ENCODE measurements at regions not wholly inside any gene's neighbourhood (a gene's known extent, or its start where the extent isn't known, plus 50 kb on each side); places are given as distances from the start of the nearest gene placed in this dataset.

- no peak overlapping the region for H3K27ac ChIP-seq
- no peak for ATAC-seq
- TF ChIP-seq, protein P1, sequence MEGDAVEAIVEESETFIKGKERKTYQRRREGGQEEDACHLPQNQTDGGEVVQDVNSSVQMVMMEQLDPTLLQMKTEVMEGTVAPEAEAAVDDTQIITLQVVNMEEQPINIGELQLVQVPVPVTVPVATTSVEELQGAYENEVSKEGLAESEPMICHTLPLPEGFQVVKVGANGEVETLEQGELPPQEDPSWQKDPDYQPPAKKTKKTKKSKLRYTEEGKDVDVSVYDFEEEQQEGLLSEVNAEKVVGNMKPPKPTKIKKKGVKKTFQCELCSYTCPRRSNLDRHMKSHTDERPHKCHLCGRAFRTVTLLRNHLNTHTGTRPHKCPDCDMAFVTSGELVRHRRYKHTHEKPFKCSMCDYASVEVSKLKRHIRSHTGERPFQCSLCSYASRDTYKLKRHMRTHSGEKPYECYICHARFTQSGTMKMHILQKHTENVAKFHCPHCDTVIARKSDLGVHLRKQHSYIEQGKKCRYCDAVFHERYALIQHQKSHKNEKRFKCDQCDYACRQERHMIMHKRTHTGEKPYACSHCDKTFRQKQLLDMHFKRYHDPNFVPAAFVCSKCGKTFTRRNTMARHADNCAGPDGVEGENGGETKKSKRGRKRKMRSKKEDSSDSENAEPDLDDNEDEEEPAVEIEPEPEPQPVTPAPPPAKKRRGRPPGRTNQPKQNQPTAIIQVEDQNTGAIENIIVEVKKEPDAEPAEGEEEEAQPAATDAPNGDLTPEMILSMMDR (IDR thresholded peaks at IDR 0.05): no peak
- H3K27me3 ChIP-seq (ENCODE audit: low read depth): no peaks in the 10 kb centered on the region
- no peak overlapping the region for H3K4me3 ChIP-seq
- no peak for DNase-seq
- intact Hi-C loops (cut with DNase I): no loop called here
- H3K36me3 ChIP-seq: peaks cover 4% of the 10 kb centered on the region
- no peaks in the 10 kb centered on the region for H3K9me3 ChIP-seq
- no peaks in the 10 kb centered on the region for H3K4me1 ChIP-seq
Observed at GRCh38 chr6:4004249-4004648, 74.7 kb downstream of the FAM217A start.

- Histone ChIP-seq H3K9me3 (no peaks in the 10 kb centered on the region), H3K27ac (no peak overlapping the region), H3K4me1 (peaks cover 17% of the 10 kb centered on the region), H3K27me3 (ENCODE audit: low read depth) (no peaks in the 10 kb centered on the region), H3K36me3 (peaks cover 2% of the 10 kb centered on the region), H3K4me3 (no peak overlapping the region)
- TF ChIP-seq, protein P1 (IDR thresholded peaks at IDR 0.05): peak; percentile 47
- intact Hi-C loops (cut with DNase I): no loop called here
- DNase-seq (no peak), ATAC-seq (peak; percentile 85 to 89)
Observed at GRCh38 chr6:4008324-4009047, 70.5 kb downstream of the FAM217A start.

- H3K9me3 ChIP-seq: no peaks in the 10 kb centered on the region
- H3K27me3 ChIP-seq (ENCODE audit: low read depth): no peaks in the 10 kb centered on the region
- no peak for DNase-seq
- TF ChIP-seq, protein P1 (IDR thresholded peaks at IDR 0.05): no peak
- no peak for ATAC-seq
- intact Hi-C loops (cut with DNase I): no loop called here
- no peak overlapping the region for H3K4me3 ChIP-seq
- peaks cover 17% of the 10 kb centered on the region for H3K4me1 ChIP-seq
- H3K36me3 ChIP-seq: no peaks in the 10 kb centered on the region
- no peak overlapping the region for H3K27ac ChIP-seq
Observed at GRCh38 chr6:4009486-4009885, 69.5 kb downstream of the FAM217A start.

GRCh38 chr6:4010048-4010447, 68.9 kb downstream of the FAM217A start:
- Histone ChIP-seq H3K27ac (no peak overlapping the region), H3K27me3 (ENCODE audit: low read depth) (no peaks in the 10 kb centered on the region), H3K36me3 (no peaks in the 10 kb centered on the region), H3K4me3 (no peak overlapping the region), H3K9me3 (no peaks in the 10 kb centered on the region), H3K4me1 (peaks cover 17% of the 10 kb centered on the region)
- intact Hi-C loops (cut with DNase I): no loop called here
- DNase-seq (no peak), ATAC-seq (no peak)
- TF ChIP-seq, protein P1 (IDR thresholded peaks at IDR 0.05): no peak

- TF ChIP-seq, protein P1 (IDR thresholded peaks at IDR 0.05): no peak
- no peak for DNase-seq
- Histone ChIP-seq H3K27ac (no peak overlapping the region), H3K27me3 (ENCODE audit: low read depth) (no peaks in the 10 kb centered on the region), H3K9me3 (no peaks in the 10 kb centered on the region), H3K4me1 (peaks cover 19% of the 10 kb centered on the region), H3K4me3 (no peak overlapping the region), H3K36me3 (no peaks in the 10 kb centered on the region)
- intact Hi-C loops (cut with DNase I): no loop called here
- peak in 1 of 2 donors; percentile 36 for ATAC-seq
Observed at GRCh38 chr6:4010689-4011090, 68.2 kb downstream of the FAM217A start.
